Stimulated activated CD8-positive, alpha-beta memory T cell treated with anti-CD3 and anti-CD28 coated beads, Interleukin-4, amount 100 ng/mL, for 48 hours (primary cell): ENCODE measurements at regions not wholly inside any gene's neighbourhood (a gene's known extent, or its start where the extent isn't known, plus 50 kb on each side); places are given as distances from the start of the nearest gene placed in this dataset.
"Not testable (repeated sequence)": the region's sequence is repeated elsewhere in the genome, so short reads cannot be mapped to it uniquely, and the experiment has no call there.

Experiments
- DNase-seq: peaks from one replicate; pipeline ENCODE4 v3.0.0-alpha.2; 2020

DNA sequence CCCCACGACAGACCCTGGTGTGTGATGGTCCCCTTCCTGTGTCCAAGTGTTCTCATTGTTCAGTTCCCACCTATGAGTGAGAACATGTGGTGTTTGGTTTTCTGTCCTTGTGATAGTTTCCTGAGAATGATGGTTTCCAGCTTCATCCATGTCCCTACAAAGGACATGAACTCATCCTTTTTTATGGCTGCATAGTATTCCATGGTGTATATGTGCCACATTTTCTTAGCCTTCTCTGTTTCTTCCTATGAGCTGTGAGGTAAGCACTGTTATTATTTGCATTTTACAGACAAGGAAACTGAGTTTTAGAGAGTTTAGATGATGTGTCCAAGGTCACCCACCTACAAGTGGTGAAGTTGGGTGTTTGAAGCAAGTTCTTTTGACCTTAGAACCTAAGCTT, 51.1 kb upstream of the BNC1 start:
- not testable (repeated sequence) for DNase-seq

DNA sequence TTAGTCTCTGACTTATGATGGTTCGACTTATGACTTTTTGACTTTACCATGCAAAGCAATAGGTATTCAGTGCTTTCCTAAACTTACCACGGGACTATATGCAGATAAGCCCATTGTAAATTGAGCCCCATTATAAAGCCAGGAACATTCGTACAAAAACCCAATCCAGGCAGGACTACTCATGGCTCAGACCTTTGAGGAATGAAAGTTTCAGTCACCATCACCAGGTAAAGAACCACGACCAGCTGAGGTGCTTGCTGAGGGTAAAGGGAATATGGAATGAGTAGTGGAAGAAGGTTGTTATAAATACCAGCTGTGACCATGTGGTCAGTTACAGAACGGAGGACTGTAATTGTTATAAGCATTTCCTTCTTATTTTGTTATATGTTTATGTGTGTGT, 54.9 kb upstream of the BNC1 start:
- no peak for DNase-seq

DNA sequence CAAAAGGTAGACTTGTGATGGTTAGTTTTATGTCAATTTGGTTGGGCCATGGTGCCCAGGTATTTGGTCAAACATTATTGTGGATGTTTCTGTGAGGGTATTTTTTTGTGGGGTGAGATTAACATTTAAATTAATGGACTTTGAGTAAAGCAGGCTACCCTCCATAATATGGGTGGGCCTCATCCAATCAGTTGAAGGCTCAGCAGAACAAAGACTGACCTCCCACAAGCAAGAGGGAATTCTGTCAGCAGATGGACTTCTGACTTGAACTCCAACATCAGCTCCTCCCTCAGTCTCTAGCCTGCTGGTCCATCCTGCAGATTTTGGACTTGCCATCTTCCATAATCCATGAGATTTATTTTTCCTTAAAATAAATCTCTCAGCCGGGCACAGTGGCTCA, 55.6 kb upstream of the BNC1 start:
- DNase-seq: no peak

DNA sequence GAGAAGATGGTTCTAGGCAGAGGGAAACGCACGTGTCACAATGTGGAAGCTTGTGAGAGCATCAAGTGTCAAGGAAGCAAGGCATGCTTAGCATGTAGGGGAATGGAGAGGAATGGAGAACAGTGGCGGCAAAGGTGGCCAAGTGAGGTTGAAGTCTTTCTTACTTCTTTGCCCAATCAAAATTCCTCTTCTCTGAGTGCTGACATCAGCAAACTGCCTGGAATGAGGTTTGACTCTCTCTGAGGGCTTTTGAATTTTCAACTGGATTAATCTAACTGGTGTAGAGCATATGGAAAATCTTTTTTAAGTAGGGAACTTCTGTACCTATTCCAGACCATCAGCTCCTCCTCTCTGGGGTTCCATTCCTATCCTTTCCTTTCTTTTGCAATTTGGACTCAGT, 61.9 kb upstream of the BNC1 start:
- DNase-seq: no peak

DNA sequence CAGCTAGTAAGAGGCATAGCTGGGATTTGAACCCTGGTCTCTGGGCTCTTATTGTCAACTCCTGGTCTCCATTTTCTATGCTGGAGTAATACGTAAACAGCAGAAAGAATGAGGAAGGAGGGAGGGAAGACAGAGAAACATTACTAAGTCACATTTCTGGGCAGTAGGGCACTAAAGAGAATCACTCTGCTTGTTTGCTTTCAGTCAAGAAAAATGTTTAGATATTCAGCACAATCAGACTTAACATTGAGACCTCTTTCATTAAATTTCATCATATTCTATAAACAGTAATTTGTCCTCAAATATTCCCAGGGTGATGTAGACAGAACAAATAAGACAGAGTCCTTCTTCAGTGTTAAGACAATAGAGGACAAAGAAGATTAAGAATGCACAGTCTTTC, 67.7 kb upstream of the BNC1 start:
- no peak for DNase-seq

DNA sequence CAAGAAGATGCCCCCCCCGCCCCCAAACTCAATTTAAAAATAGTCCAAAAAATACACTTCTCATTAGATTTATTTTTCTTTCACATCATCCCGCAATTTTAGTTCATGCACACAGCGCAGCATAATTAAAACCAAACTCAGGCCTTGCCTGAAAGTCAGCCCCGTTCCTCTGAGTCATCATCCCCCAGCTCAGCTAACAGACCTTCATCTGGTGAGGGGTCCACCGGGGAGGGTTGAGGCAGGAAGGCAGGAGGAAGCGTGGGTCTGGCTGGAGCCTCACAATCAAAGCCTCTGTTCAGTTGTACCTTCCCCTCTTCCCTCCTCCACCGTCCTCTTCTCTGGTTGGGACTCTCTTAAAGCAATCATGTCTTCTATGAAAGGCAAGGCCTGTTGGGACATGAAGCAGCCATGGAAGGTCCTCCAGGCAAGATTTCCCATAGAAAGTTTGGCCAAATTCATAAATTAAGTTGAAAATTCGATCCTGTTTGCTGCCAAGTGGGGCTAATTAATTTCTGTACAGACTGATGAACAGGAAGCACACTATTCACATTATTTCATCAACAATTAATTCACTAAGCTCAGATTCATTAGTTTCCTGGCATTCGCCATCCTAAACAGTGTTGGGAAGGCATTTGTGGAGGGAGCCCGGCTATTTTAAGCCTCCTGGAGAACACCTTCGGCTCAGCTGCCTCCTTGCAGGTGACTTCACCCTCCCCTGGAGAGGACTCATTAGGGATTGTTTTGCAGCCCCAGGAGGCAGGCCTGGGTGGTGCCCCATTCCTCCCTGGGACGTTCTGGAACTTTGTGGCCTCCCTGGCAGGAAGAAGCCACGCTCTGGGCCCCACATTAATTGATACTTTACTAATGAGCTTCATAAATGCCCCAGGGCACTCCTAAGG, 72.3 kb upstream of the BNC1 start:
- no peak for DNase-seq

DNA sequence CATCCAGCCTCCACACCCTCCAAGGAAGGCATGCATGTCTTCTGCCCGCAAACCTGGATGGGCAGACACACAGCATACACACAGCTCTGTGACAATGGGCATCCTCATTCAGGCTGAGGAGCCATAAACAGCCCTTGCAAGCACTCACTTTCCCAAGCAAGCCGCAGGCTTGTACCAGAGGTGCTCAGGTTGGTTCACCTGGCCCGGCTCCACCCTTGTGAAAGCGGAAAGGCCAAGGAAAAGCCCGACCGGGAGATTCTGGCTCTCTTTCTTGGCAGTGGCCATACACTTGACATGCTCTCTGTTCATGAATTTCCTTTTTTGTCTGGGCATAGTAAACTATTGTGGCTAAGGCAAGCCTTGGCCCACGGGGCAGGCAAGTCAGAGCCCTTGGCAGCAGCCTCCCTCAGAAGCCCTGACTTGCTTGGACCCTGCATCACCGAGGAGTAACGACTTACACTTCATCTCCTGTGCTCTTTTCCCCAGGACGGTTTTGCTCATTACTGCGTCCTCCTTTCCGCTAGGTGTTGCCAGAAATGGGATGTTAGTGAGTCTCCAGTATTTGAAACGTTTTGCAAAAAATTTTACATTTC, 74.6 kb upstream of the BNC1 start:
- no peak for DNase-seq

DNA sequence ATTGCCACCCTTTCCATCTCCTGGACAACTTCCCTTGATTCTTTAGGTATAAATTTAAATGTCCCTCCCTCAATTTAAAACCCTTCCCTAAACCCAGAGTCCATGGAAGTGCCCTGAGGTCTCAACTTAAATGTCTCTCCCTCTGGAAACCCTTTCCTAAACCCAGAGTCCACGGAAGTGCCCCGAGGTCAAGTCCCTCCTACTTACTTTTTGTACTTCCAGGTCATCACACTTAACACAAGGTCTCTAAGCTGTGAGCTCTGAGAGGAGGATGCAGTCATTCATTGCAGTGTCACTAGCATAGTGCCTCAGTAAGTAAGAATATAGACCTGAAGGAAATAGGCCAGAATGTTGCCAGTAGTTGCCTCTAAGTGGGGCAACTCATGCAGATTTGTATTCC, 78.2 kb upstream of the BNC1 start:
- no peak for DNase-seq

DNA sequence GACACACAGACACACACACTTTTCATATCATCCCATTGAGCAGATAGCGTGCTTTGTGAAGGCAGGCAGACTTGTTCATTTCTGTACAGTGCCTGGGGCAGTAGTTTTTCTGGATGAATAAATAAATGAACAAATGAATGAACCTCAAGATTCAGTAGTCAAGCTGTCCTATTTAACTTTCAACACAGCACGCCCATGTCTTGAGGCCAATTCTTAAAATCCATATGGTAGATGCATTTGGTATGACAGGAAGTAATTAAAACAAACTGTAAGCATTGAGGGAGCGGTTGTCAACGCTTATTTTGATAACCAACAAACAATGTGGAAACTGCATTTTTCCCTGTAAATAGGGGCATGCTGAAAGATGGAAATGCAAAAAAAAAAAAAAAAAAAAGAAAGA, 80.0 kb upstream of the BNC1 start:
- no peak for DNase-seq

DNA sequence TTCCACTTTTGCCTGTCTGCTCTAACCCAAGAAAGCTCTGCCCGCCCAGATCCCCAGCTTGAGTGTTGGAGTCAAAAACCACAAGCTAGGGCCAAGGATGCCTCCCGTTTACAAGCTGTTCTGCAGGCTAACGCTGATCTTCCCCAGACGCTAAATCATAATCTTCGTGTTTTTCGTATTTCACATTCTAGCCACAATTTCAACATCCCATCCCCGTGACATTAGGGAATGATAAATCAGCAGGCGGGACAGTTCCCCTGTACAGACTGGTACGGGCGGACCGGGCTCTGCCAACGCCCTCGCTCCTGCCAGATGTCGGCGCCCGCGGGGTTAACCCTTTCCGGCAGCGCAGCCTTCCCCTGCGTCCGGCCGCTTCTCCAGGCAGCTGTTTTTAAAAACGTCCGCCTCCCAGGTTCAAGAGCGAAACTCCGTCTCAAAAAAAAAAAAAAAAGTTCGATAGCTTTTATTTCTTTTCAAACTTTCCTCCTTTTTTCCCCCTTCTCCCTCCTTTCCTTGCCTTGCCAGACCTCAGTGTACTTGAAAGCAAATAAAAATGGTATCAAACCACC, 81.0 kb upstream of the BNC1 start:
- DNase-seq: peak; percentile 51

DNA sequence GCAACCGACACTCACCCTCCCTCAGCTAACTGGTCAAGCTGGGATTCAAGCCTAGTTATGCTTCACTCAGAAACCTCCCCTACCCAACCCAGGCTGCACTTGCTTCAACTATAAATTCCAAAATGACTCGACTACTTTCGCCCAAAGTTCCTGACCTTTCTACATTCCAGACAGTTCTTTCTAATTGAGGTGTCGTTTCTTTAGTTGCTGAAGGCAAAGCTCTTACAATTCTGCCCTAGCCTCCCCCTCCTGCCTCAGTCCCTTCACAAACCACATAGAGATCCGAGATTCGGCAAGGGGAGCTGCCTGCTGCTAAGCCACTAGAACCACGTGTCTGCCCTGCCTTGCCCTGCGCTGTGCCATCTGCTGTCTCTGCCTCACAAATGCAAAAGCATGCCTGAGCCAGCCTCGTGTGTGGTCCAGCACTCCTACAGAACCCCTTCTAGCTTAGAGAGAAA, 74.7 kb upstream of the SH3GL3 start:
- no peak for DNase-seq

DNA sequence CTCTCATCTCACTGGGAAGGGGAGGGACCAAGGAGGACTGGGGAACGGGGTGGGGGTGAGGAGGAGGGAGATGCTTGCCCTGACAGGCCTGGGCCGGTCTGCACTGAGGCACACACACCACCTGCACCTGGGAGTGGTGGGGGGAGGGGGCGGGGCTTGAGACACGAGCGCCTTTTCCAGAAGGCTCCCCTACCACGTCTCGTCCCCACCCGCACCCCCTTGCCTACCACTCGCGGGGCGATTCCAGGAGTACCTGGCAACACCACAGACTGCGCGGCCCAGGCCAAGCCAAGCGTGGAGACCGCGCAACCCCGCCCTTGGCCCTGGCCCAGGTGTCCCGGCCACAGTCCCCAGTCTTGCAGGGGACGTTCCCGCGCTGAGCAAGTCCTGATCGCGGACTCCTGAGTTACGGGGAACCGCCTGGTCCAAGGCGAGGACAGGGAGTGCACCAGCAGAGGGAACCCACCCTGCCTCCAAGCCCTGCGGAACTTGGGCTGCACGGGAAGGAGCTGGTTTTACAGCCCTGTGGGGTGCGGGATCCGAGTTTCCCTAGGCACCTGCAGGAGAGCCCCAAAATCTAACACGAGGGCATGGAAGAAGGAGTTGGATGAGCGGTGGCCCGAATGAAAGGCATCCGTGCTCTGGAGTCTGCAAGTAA, 68.1 kb upstream of the SH3GL3 start:
- DNase-seq: no peak

DNA sequence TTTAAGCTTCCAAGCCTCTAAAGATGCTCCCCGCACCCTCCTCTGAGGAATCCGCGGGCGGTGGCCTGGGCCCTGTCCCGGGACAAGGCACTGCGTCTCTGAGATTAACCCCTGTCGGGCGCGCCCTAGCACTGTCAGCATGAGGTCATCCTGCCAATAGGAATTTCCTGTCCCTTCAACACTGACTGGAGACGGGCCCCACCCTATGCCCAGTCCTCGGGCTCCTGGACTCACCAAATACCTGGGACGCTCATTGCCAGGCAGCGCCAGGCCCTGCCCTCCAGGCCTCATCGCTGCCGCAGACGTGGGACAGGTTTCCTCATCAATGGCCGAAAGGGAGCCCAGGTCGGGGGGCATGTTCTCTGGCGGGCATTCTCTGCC, 67.6 kb upstream of the SH3GL3 start:
- DNase-seq: no peak

DNA sequence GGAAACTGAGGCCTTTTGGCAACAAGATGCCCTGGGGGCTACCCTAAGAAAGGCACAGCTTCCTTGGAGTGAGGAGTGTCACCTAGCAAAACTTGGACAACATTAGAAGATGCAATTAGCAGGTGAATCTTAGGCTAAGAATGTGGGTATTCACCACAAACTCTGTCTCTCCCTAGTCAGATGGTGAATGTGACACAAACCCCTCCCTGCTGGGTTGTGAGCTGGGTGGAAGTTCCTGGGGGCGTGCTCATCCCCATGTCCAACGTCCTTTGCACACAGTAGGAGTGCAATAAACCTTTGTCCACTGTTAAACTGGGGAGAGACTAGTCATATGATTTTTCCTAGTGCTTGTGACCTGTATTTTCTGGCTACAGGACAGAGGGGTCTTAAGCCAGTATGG, 67.1 kb upstream of the SH3GL3 start:
- DNase-seq: no peak

DNA sequence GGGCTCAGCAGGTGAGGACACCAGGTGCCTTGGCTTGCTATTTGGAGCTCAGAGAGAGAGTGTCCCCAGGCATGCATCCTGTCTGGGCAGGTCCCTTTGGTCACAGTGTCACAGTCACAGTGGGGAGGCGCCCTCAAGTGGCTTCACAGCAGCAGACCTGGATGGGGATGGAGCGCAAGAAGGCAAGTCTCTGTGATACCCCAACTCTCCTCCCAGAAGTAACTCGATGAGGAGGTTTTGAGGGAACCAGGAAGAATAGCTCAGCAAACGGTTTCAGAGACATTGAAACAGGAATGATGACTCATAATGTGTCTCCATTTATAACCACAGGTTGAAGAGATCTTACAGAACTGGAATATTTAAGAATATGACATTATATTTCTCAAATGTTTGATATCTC, 66.5 kb upstream of the SH3GL3 start:
- peak; percentile 53 for DNase-seq

DNA sequence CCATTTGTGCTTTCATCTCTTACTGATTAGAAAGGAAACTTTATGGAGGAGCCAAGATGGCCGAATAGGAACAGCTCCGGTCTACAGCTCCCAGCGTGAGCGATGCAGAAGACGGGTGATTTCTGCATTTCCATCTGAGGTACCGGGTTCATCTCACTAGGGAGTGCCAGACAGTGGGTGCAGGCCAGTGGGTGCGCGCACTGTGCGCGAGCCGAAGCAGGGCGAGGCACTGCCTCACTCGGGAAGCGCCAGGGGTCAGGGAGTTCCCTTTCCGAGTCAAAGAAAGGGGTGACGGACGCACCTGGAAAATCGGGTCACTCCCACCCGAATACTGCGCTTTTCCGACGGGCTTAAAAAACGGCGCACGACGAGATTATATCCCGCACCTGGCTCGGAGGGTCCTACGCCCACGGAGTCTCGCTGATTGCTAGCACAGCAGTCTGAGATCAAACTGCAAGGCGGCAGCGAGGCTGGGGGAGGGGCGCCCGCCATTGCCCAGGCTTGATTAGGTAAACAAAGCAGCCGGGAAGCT, 63.5 kb upstream of the SH3GL3 start:
- DNase-seq: not testable (repeated sequence)

DNA sequence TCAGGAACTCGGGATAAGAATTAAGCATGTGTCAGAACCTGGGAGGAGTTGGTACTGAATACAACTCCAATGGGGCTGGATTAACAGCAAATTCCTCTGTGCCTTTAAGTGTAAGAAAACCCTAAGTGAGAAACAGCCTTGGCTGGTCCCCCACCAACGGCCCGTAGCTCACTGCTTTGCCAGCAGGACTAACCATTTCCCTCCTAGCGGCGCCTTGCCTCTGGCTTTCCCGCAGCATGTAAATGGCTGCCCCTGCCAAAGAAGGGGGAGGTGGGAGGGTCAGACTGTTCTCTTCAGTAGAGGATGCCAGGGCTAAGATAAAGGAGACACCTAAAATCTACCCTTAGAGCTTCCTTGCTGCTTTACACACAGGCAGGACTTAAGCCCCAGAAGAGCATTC, 51.0 kb upstream of the SH3GL3 start:
- DNase-seq: no peak
